Upper lobe of right lung (tissue), 1 donor: ENCODE measurements at regions not wholly inside any gene's neighbourhood (a gene's known extent, or its start where the extent isn't known, plus 50 kb on each side); places are given as distances from the start of the nearest gene placed in this dataset.

Source experiments
- ATAC-seq: fragments of 200-7000 bp; cut with Tn5 transposase; one replicate; pipeline ENCODE4 v1.9.1; 2020; ENCODE audit warnings: mild to moderate bottlenecking, moderate library complexity
- DNase-seq: peaks from one replicate; pipeline ENCODE4 v3.0.0-alpha.2; 2020
- H3K27ac ChIP-seq: fragments of 200-600 bp; one replicate; pipeline ENCODE4 v1.8.0; 2022
- H3K27me3 ChIP-seq: fragments of 200-600 bp; one replicate; pipeline ENCODE4 v1.8.0; 2022; ENCODE audit warnings: mild to moderate bottlenecking
- H3K36me3 ChIP-seq: fragments of 200-600 bp; one replicate; pipeline ENCODE4 v1.8.0; 2022
- H3K4me1 ChIP-seq: fragments of 200-600 bp; one replicate; pipeline ENCODE4 v1.8.0; 2022
- H3K4me3 ChIP-seq: fragments of 200-600 bp; one replicate; pipeline ENCODE4 v1.8.0; 2022; ENCODE audit warnings: mild to moderate bottlenecking
- H3K9me3 ChIP-seq: fragments of 200-600 bp; one replicate; pipeline ENCODE4 v1.8.0; 2022
- CTCF ChIP-seq: fragments of 200-600 bp; IDR thresholded peaks from one replicate; pipeline ENCODE4 v1.8.0; 2022; ENCODE audit warnings: antibody characterized with exemption
- intact Hi-C: fragments of 100-400 bp; cut with DNase I; formaldehyde crosslinking; loops from one replicate; pipeline ENCODE4 v1.11.0; 2022
- donor health status: DM: no; HTN: yes; CAD: no; lungs with severe emphysema.

GRCh38 chr18:67813380-67814028 is 297.0 kb upstream of the DSEL start:
- no peak overlapping the region for H3K27ac ChIP-seq
- no peak for DNase-seq
- no peak for TF ChIP-seq CTCF
- no peaks in the 10 kb centered on the region for H3K4me1 ChIP-seq
- H3K4me3 ChIP-seq: no peak overlapping the region
- no peaks in the 10 kb centered on the region for H3K36me3 ChIP-seq
- no peaks in the 10 kb centered on the region for H3K27me3 ChIP-seq
- ATAC-seq: no peak
- intact Hi-C loops: no loop called here
- no peaks in the 10 kb centered on the region for H3K9me3 ChIP-seq

- Histone ChIP-seq H3K9me3 (no peaks in the 10 kb centered on the region), H3K27me3 (no peaks in the 10 kb centered on the region), H3K4me1 (no peaks in the 10 kb centered on the region), H3K36me3 (no peaks in the 10 kb centered on the region), H3K27ac (no peak overlapping the region), H3K4me3 (no peak overlapping the region)
- DNase-seq (no peak), ATAC-seq (no peak)
- intact Hi-C loops: no loop called here
- TF ChIP-seq CTCF: no peak
These were observed 288.7 kb upstream of the DSEL start for GRCh38 chr18:67805261-67805660.

- no peaks in the 10 kb centered on the region for H3K9me3 ChIP-seq
- H3K27me3 ChIP-seq: no peaks in the 10 kb centered on the region
- no peak overlapping the region for H3K27ac ChIP-seq
- intact Hi-C loops: no loop called here
- DNase-seq (no peak), ATAC-seq (no peak)
- H3K4me1 ChIP-seq: no peaks in the 10 kb centered on the region
- no peak overlapping the region for H3K4me3 ChIP-seq
- no peak for TF ChIP-seq CTCF
- no peaks in the 10 kb centered on the region for H3K36me3 ChIP-seq
These were observed 278.0 kb upstream of the DSEL start for GRCh38 chr18:67794521-67794920.

- Histone ChIP-seq H3K27me3 (no peaks in the 10 kb centered on the region), H3K9me3 (no peaks in the 10 kb centered on the region), H3K36me3 (no peaks in the 10 kb centered on the region), H3K4me3 (no peak overlapping the region), H3K4me1 (no peaks in the 10 kb centered on the region), H3K27ac (no peak overlapping the region)
- TF ChIP-seq CTCF: no peak
- DNase-seq (no peak), ATAC-seq (no peak)
- intact Hi-C loops: no loop called here
These were observed 274.0 kb upstream of the DSEL start for GRCh38 chr18:67790527-67790926.

- Histone ChIP-seq H3K4me1 (no peaks in the 10 kb centered on the region), H3K4me3 (no peak overlapping the region), H3K9me3 (no peaks in the 10 kb centered on the region), H3K36me3 (no peaks in the 10 kb centered on the region), H3K27ac (no peak overlapping the region), H3K27me3 (no peaks in the 10 kb centered on the region)
- TF ChIP-seq CTCF: no peak
- intact Hi-C loops: no loop called here
- DNase-seq: no peak
- no peak for ATAC-seq
These were observed 272.6 kb upstream of the DSEL start for GRCh38 chr18:67789165-67789545.
